RWPE1 (cell line): ENCODE measurements at regions not wholly inside any gene's neighbourhood (a gene's known extent, or its start where the extent isn't known, plus 50 kb on each side); places are given as distances from the start of the nearest gene placed in this dataset.

Experiments used
- CTCF ChIA-PET: fragments of 350-600 bp; sonication (Branson Sonifier 250); formaldehyde crosslinking; extraction: SDS; loops from one replicate; lab custom pipeline; 2021; lab: Yijun Ruan, JAX
- POLR2A ChIA-PET: fragments of 400-600 bp; formaldehyde crosslinking; extraction: SDS; loops from one replicate; lab custom pipeline; 2020; ENCODE audit warnings: antibody characterized with exemption; ENCODE audit not compliant: low non-redundant PET; lab: Yijun Ruan, JAX
- DNase-seq: peaks from one replicate; pipeline ENCODE4 v3.0.0; 2012; ENCODE audit warnings: low spot score
- H3K27ac ChIP-seq: fragments of 450-650 bp; 2 replicates; pipeline ENCODE4 v1.5.1; 2017
- TF ChIP-seq, protein P1 (sequence below): fragments of 450-650 bp; conservative IDR thresholded peaks from 2 replicates; pipeline ENCODE4 v1.5.1; 2017; ENCODE audit warnings: low read depth, mild to moderate bottlenecking

DNA sequence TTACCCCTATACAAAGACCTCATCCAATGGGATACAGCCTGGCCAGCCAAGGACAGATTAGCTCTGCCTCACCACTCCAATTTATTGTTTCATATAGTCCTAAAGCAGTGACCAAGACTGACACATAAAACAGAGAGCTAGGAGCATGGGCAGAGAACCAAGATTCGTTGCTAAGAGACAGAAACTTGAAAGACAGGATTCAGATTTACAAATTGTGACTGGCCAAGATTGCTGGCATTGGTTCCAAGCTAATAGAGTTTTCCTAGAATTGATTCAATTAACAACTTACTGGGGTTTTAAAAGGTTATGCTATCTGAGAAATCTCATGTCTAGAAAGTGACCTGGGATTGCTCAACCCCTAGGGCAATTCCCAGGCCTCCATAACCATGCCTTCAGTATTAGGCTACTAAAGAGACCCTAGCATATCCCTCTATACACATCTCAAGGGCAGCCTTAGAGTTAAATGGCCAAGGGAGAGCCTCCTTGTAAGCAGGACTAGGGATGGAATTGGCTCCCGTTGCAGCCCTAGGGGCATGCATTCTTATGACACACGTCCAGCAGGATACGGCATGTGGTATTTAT is 75.6 kb downstream of the ICOS start:
- H3K27ac ChIP-seq: no peak overlapping the region
- POLR2A ChIA-PET: no interaction called here
- CTCF ChIA-PET: interaction anchor here (1.1 kb wide), 1 partner anchor 13 kb away, joined by 4 read pairs; no protein-coding TSS in a partner anchor
- peak; percentile 47 for DNase-seq
- TF ChIP-seq, protein P1, sequence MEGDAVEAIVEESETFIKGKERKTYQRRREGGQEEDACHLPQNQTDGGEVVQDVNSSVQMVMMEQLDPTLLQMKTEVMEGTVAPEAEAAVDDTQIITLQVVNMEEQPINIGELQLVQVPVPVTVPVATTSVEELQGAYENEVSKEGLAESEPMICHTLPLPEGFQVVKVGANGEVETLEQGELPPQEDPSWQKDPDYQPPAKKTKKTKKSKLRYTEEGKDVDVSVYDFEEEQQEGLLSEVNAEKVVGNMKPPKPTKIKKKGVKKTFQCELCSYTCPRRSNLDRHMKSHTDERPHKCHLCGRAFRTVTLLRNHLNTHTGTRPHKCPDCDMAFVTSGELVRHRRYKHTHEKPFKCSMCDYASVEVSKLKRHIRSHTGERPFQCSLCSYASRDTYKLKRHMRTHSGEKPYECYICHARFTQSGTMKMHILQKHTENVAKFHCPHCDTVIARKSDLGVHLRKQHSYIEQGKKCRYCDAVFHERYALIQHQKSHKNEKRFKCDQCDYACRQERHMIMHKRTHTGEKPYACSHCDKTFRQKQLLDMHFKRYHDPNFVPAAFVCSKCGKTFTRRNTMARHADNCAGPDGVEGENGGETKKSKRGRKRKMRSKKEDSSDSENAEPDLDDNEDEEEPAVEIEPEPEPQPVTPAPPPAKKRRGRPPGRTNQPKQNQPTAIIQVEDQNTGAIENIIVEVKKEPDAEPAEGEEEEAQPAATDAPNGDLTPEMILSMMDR: no peak

DNA sequence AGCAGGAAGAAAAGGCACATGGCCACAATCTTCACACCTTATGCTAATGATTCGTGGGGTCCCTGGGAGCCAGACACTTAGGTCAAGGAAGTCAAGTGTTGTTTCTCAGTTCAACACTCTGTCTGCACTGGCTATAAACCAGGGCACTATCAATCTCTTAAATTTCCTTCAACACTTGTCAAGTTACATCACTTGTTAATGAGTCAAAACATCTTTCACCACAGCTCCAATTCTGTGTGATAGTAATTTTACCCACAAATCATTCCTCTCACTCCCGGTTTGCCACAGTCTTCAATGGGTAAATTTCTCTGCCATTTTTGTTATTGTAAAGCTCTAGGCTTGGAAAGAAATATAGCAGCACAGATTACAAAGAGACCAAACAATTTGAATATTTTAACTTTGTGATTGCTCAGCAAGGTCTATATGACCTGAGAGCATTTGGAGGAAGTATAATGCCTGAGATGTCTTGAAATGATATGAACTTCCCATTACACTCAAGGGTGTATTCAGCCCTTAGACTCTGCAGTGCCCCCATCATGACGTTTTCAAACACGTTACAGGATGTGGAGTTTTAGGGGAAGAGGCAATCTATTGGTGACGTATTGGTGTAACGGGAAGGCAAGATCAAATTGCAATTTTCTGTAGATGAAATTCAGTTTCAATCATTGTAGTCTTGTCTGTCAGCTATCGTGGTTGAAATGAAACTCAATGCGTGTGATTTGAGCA is 78.7 kb downstream of the ICOS start:
- DNase-seq: no peak
- TF ChIP-seq, protein P1: no peak
- no peak overlapping the region for H3K27ac ChIP-seq
- ChIA-PET CTCF (interaction anchor here (0.5 kb wide), 1 partner anchor 12 kb away, joined by 3 read pairs; no protein-coding TSS in a partner anchor), POLR2A (no interaction called here)

DNA sequence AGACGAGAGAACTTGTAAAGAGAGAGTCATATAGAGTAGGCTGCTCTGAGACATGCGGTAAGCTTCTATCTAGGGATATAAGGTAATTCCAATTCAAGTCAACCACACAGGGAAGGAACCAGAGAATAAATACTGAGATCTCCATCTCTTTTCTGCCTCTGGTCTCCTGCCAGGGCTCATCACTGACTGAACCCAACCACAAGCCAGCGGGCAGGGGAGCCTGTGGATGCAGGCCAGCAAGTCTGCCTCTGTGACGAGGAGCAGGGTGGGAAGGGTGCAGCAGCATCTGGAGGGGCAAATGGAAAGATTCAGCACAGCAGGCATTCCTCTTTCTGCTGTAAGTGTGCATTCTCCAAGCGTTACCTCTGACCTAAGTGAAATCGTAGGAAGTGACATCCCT is 82.2 kb downstream of the ICOS start:
- ChIA-PET POLR2A (no interaction called here), CTCF (interaction anchor here (0.5 kb wide), 1 partner anchor 166 kb away, joined by 3 read pairs; no protein-coding TSS in a partner anchor)
- DNase-seq: no peak
- no peak overlapping the region for H3K27ac ChIP-seq
- TF ChIP-seq, protein P1: no peak

DNA sequence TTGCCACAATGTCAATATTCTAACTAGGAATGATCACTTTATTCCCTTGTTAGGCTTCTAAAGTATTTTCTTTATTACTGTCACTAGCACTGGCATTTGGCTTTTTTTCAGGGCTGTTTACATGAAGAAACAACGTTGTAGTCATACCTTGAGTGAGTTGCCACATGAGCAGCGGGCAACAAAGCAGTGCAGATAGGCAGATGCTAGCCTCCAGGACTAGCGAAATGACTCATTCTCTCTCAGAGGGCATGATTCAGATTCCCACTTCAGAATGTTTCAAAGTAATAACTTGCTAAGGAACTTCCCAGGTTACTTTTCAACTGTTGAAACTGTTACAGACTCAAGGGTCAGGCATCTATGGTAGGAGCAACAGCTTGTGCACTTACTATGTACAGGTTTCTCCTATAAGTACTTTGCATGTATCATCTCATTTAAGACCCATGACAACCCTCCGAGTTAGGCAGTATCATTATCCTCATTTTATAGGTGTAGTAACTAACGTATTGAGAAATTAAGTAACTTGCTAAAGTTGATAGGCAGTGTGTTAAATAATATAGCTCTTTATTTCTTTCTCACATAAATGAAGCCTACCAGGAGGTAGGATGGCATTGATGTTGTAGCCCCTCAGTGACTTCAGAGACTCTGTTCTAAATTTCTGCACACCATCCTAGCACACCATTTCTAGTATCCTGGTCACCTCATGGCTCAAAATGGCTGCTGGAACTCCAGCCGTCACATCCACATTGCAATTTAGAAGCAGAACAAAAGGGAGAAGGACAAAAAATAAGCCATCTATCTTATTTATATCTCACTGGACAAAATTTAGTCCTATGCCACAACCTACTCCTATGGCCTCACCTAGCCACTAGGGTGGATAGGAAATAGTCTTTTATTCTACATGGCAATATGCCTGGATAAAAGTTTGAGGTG is 83.3 kb downstream of the ICOS start:
- TF ChIP-seq, protein P1: no peak
- POLR2A ChIA-PET: no interaction called here
- peak; percentile 70 for DNase-seq
- CTCF ChIA-PET: no interaction called here
- no peak overlapping the region for H3K27ac ChIP-seq

DNA sequence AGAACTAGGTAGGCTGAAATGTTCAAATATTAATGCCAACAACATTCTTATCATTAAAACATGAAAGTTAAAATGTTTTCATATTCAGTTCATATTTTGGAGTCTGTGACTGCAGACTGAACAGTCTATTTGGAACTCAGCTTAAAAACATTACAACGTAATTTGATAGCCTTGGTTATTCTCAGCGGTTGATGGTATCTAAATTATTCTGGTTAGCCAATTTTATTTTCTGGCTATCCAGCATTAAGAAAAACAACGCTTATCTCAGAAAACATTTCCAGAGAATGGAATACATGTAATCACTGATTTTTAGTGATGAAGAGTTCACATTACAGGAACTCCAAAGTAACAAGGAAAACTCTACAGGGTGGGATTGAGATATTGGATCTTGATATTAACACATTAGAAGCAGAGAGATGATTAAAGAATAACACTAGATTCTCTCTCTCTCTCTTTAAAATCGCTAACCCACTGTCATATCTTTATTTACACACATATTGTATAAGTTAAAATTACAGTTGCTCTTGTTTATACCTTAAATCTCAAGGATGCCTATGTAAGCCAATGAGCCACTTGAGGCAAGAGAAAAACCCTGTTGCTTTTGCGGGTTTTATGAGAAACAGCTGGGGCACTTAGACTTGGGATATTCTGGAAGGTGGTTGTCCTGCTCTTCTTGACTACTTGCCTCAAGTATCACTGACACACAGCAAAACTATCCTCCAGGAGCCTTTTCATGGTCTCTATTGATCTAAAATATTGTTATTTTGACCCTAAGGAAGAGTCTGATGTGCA is 84.9 kb downstream of the ICOS start:
- TF ChIP-seq, protein P1: no peak
- no peak overlapping the region for H3K27ac ChIP-seq
- CTCF ChIA-PET: no interaction called here
- POLR2A ChIA-PET: no interaction called here
- DNase-seq: no peak
